ENCODE measurements at regions not wholly inside any gene's neighbourhood (a gene's known extent, or its start where the extent isn't known, plus 50 kb on each side); places are given as distances from the start of the nearest gene placed in this dataset.
A peak's percentile ranks its signal among the peaks of the same experiment; 100 is the strongest.

- ChIA-PET CTCF (no interaction called here), POLR2A (no interaction called here)
- TF ChIP-seq ZNF138 (tag by site-specific recombination; IDR thresholded peaks at IDR 0.05; ENCODE audit: borderline replicate concordance), result no peak
- TF ChIP-seq ZNF416 (tag by site-specific recombination; IDR thresholded peaks at IDR 0.05), result no peak
- no peak for TF ChIP-seq ZBTB49 (tag by site-specific recombination; IDR thresholded peaks at IDR 0.05; ENCODE audit: low read depth)
- TF ChIP-seq IKZF3 (tag by site-specific recombination; IDR thresholded peaks at IDR 0.05), result no peak
- no peak for TF ChIP-seq ZNF391 (tag by site-specific recombination; IDR thresholded peaks at IDR 0.05; ENCODE audit: borderline replicate concordance, low read depth)
Measured at GRCh38 chr2:163834221-163834620, 98.4 kb upstream of the FIGN start.

GRCh38 chr2:163828771-163829170 lies 93.0 kb upstream of the FIGN start:
- no peaks in the 10 kb centered on the region for H3K36me3 ChIP-seq (ENCODE audit: control insufficient read depth in 2 of 2, insufficient read depth in 1 of 2, low read length in 2 of 2)
- TF ChIP-seq HIC1 (tag by site-specific recombination; IDR thresholded peaks at IDR 0.05) (no peak), ZNF585B (tag by site-specific recombination; IDR thresholded peaks at IDR 0.05) (peak; percentile 20; the same call in 1 of the 2 replicates)
- ChIA-PET CTCF (interaction anchor here (0.6 kb wide), 1 partner anchor 12 kb away, joined by 3 read pairs; no protein-coding TSS in a partner anchor), POLR2A (no interaction called here)
- H3K27ac ChIP-seq (ENCODE audit: extremely low read depth, low read depth, low read length), result no peak overlapping the region
- H3K4me3 ChIP-seq (ENCODE audit: low read depth, low read length), result no peak overlapping the region
- no peaks in the 10 kb centered on the region for H3K9me3 ChIP-seq (ENCODE audit: control insufficient read depth, insufficient read depth, low read depth, low read length)
- no peaks in the 10 kb centered on the region for H3K4me1 ChIP-seq (ENCODE audit: control insufficient read depth, insufficient read depth, low read length)

More at GRCh38 chr2:163834221-163834620, 98.4 kb upstream of the FIGN start:
- no peak overlapping the region for H3K27ac ChIP-seq (ENCODE audit: extremely low read depth, low read depth, low read length)
- H3K4me1 ChIP-seq (ENCODE audit: control insufficient read depth, insufficient read depth, low read length), result no peaks in the 10 kb centered on the region
- no peak overlapping the region for H3K4me3 ChIP-seq (ENCODE audit: low read depth, low read length)
- no peaks in the 10 kb centered on the region for H3K9me3 ChIP-seq (ENCODE audit: control insufficient read depth, insufficient read depth, low read depth, low read length)
- no peaks in the 10 kb centered on the region for H3K36me3 ChIP-seq (ENCODE audit: control insufficient read depth in 2 of 2, insufficient read depth in 1 of 2, low read length in 2 of 2)

GRCh38 chr2:163822033-163822432 lies 86.2 kb upstream of the FIGN start:
- Histone ChIP-seq H3K36me3 (ENCODE audit: control insufficient read depth in 2 of 2, insufficient read depth in 1 of 2, low read length in 2 of 2) (no peaks in the 10 kb centered on the region), H3K9me3 (ENCODE audit: control insufficient read depth, insufficient read depth, low read depth, low read length) (no peaks in the 10 kb centered on the region), H3K4me1 (ENCODE audit: control insufficient read depth, insufficient read depth, low read length) (no peaks in the 10 kb centered on the region), H3K4me3 (ENCODE audit: low read depth, low read length) (no peak overlapping the region), H3K27ac (ENCODE audit: extremely low read depth, low read depth, low read length) (no peak overlapping the region)
- CTCF ChIA-PET, result no interaction called here
- TF ChIP-seq ZBTB49 (tag by site-specific recombination; IDR thresholded peaks at IDR 0.05; ENCODE audit: low read depth), result no peak
- no peak for TF ChIP-seq ZNF404 (tag by site-specific recombination; IDR thresholded peaks at IDR 0.05)
- TF ChIP-seq ZNF747 (tag by site-specific recombination; IDR thresholded peaks at IDR 0.05), result no peak
- no peak for TF ChIP-seq MYNN (tag by site-specific recombination; IDR thresholded peaks at IDR 0.05; ENCODE audit: borderline replicate concordance)
- no peak for TF ChIP-seq ZBTB44 (tag by site-specific recombination; IDR thresholded peaks at IDR 0.05)
- no peak for TF ChIP-seq ZNF239 (tag by site-specific recombination; IDR thresholded peaks at IDR 0.05)
- TF ChIP-seq ZNF133 (tag by site-specific recombination; IDR thresholded peaks at IDR 0.05), result no peak
- POLR2A ChIA-PET, result no interaction called here

Measured in HEK293 (cell line).